Activated effector memory CD4-positive, alpha-beta T cell treated with Interleukin-2 at 50 U/mL for 16 hours (primary cell): ENCODE measurements at regions not wholly inside any gene's neighbourhood (a gene's known extent, or its start where the extent isn't known, plus 50 kb on each side); places are given as distances from the start of the nearest gene placed in this dataset.
"Not testable (repeated sequence)": the region's sequence is repeated elsewhere in the genome, so short reads cannot be mapped to it uniquely, and the experiment has no call there.

ENCODE experiments used
- DNase-seq: peaks from one replicate; pipeline ENCODE4 v3.0.0-alpha.2; 2020

DNA sequence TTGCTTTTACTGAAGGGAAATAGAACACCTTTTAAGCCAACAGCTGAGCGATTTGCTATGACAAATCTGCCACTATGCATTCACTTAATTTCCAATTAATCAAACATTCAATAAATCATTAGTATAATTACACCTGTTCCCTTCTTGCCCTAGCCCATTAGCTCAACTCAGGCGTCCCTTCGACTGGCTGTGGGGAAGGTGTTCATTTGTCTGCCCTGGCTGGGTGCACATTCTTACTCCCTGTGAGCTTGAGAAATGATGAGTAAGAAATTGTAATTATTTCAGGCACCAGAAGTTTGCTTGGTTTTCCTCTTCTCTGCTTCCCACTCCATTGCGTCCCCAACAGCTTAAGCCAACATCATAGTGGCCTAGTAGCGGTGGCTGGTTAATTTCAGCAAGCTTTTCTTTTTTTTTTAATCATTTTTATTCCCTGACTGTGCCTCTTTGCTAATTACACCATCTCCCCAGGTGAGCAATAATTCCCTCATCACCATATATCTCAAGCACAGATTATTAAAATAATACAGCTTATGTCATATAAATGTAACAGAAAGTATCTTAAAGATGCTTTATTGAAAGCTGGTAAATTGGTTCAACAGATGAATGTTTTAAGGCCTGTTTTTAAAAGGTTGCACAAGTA is 623.9 kb upstream of the RBFOX1 start:
- DNase-seq: no peak

DNA sequence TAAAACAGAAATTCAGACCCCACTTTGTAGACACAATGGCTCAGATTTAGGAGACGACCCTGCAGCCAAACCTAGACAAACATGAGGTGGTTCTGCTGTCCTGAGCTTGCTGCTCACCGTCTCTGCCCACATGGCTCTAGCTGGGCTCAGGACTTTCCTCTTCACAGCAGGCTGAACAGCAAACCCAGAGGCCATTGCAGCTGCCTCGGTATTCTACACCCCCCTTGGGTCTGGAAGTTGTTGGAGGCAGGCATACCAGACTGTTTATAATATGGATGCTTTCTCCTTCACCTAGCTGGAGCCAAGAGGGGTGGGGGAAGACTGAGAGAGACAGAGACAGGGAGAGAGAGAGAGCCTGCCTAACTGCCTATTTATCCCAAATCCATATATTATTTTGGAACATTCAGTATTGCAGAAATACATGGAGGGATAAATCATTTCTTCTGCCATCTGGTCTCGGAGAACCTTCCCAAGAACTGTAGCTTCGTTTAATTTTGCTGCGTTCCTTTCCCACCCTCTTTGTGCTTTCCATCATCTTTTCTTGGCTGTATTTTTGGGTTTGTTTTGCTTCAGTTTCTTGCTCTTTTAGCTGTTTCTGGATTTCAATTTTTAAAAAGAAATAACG is 628.2 kb upstream of the RBFOX1 start:
- no peak for DNase-seq

DNA sequence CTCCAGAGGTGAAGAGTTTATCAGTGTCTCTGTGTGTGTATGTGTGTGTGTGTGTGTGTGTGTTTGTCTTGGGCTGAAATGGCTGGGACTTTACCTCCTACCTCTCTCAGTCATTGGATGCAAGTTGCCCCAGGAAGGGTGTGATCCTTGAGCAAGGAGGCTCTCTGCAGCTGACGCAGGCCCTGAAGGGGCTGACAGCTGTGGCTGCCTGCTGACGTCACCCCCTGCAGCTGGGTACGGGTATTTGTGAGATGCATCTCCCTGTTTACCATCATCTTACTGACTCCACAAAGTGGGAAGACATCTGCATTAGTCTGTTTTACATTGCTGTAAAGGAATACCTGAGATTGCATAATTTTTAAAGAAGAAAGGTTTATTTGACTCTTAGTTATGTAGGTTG is 631.5 kb upstream of the RBFOX1 start:
- no peak for DNase-seq

DNA sequence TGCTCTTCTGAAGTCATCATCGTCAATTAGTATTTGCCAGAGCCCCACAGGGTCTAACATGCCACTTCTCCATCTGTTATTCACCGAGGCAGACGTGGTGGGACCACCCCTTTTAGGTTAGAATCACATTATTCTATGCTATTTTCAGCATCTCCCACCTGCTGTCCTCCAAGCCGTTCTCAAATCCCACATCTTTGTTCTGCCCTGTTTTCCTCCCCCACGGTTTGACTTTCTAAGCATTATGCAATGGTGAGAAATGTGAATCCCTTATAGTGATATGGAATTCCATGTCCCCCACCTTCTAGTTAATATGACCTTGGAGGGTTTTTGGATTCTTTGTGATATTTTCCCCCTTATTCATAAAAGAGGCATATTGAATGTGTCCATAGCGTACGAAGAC is 634.1 kb upstream of the RBFOX1 start:
- no peak for DNase-seq

DNA sequence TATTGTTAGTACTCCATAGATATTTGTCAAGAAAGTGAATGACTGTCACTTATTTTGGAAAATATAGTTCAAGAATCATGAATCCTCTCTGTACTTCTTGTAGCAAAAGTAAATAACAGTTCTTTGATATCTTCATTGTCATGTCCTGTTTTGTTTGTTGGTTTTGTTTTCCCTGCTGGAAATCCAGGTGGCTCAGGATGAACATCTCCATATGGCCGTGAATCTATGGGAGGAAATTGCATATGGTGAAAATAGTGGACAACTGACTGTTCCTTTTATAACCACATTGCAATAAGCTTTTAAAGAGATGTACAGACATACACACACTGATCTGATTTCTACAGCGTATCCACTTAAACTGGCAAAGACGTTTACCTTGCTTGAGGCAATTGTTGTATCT is 637.0 kb upstream of the RBFOX1 start:
- DNase-seq: no peak

DNA sequence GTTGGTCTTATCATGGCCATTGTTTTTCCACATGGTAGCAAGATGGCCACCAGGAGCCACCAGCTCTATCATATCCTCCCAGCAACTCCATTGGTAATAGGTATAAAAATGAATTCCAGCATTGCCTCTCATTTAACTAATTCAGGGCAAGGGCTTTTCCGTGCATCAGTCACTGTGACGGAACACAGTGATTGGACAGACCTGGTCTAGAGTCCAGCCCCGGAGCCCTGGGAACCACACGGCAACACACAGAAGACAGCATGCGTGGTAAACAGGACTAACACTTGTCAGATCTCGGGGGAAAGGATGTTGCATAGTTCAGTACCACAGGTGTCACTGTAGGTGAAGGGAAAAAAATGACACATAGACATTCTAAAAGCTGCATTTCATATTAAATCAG is 638.0 kb upstream of the RBFOX1 start:
- DNase-seq: no peak

DNA sequence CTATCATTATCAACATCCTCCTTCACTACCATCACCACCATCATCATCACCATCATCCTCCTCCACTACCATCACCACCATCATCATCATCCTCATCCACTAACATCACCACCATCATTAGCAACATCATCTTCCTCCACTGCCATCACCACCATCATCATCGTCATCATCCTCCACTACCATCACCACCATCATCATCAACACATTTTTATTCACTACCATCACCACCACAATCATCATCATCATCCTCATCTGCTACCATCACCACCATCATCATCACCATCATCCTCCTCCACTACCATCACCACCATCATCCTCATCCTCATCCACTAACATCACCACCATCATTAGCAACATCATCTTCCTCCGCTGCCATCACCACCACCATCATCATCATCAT is 639.2 kb upstream of the RBFOX1 start:
- DNase-seq: not testable (repeated sequence)

DNA sequence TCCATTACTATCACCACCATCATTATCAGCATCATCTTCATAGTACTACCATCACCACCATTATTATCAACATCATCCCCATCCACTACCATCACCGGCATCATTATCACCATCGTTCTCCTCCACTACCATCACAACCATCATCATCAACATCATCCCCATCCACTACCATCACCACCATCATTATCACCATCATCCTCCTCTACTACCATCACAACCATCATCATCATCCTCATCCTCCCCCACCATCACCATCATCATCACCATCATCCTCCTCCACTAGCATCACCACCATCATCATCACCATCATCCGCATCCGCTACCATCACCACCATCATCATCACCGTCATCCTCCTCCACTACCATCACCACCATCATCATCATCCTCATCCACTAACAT is 639.8 kb upstream of the RBFOX1 start:
- DNase-seq: no peak

DNA sequence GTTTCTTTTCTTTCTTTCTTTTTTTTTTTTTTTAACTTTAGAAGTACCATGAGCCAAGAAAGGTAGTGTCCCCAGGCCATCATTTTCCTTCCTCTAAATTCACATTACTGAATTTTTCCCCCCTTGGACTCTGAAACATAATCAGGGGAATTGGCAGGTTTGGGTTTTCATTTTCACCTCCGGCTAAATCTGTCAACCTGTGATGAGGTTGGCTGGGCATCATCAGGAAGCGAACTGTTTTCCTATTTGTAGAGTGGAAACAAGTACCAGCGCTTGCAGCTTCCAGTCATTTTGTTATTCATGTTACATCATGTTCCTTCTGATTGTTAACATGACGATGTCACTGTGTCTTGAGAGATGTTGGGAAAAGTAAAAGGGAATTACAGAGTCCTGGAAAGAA is 641.9 kb upstream of the RBFOX1 start:
- no peak for DNase-seq

DNA sequence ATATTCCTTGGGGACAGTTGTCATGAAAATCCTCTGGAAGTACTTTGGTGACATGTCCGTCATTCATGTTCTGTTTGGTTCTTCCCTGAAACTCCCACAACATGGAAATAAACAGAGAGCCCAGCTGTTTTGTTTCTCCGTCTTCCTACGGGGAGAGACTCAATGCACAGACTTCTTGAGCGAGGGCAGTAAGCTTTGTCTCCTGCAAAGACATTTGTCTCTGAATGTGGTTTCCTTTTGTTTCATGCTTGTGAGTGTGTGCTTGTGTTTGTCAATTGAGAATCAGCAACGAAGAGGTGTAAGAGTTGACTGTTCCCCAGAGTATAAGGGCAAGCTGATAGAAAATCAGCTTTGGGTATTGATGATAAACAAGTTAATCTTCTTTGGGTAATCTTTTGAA is 643.0 kb upstream of the RBFOX1 start:
- DNase-seq: no peak

DNA sequence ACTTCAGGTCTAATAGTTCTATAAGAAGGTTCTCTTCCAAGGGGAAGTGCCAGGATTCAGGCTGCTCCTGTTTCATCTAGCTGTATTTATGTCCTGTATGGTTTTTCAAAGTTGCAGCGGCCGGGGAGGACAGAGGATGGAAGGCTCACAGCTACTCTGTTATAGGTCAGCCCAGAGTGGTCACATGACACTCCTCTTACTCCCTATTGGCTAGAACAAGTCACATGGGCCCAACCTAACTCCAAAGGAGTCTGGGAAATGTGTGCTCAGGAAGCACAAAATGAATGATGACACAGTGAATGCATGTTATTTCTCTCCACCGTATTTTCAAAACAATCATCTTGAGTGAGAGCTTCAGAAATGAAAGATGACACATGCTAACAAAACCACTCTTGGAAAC is 645.1 kb upstream of the RBFOX1 start:
- DNase-seq: no peak

DNA sequence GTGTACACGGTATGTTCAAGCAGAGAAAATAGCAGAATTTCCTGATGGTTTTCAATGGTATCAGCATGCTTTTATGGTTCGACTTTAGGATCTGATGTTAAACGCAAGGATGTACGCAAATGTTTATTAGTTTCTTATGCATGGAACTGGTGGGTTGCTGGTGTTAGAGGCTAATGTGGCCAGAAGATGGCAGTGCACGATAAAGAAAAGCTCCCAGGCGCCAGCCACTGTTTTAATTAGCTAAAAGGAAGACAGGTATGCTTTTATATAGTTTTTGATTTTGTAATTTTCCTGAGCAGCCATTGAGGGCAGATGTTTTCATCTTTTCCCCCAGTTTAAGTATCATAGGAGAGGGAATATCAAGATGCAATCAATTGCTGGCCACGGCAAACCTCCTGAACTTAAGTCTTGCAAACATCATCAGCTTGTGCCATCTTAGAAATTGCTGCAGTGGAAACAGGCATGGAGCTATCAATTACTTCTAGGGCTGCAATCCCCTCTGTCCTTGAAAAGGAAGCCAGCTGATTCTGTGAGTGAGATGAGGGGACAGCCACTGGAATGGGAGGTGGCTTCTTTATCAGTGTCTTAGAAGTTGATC is 648.5 kb upstream of the RBFOX1 start:
- DNase-seq: no peak

DNA sequence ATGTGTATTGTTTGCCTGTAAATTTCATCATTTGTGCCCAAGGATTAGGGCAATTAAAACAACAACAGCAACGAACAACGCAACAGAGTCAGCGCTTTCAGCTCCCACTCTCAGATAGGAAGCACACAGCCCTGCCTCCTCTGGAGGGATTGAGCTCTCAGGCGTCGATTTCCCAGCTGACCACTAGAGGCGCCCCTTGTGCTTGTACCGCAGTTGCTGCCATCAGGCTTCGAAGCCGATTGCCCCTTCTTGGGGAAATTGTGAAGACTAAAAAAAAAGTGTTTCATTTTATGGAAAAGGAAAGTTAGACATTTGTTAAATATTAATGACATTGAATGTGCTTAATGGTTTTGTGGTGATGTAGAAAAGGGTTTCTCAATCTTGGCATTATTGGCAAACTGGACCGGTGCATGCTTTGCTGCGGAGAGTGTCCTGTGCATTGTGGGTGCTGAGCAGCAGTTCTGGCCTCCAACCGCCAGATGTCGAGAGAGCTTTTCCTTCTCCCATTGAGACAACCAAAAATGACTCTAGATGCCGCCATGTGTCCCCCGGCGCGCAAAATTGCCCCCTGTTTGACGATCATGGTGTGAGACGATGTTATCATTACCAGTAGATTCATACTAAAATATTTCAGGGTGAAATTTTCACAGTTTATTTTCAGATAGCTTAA is 650.4 kb upstream of the RBFOX1 start:
- DNase-seq: no peak

DNA sequence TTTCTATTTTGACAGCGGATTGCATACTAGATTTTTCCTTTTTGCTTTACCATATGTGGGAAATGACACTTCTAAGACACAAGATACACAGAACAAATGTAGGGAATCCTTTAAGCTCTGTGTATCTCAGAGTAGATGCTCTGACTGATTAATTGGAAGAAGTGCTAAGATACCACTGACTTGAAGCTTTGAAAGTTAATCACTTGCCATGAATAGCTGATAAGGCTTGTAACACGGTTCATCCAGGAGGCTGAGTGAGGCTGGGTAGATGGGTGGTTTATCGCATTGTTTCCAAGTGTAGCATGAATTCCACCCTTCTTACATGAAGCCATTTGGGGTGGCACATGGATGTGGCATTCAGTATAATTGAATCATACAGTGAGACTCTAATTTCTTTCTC is 654.1 kb upstream of the RBFOX1 start:
- DNase-seq: no peak

DNA sequence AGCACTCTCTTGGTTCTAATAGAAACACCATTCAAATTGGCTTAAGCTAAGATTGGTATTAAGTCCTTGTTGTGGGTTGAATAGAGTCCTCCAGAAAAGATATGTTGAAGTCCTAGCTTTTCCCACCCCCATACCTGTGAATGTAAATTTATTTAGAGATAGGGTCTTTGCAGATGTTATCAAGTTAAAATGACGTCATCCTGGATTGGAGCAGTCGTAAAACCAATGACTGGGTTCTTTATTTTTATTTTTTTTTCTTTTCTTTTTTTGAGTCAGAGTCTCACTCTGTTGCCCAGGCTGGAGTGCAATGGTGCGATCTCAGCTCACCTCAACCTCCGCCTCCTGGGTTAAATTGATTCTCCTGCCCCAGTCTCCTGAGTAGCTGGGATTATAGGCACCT is 658.6 kb upstream of the RBFOX1 start:
- DNase-seq: no peak

DNA sequence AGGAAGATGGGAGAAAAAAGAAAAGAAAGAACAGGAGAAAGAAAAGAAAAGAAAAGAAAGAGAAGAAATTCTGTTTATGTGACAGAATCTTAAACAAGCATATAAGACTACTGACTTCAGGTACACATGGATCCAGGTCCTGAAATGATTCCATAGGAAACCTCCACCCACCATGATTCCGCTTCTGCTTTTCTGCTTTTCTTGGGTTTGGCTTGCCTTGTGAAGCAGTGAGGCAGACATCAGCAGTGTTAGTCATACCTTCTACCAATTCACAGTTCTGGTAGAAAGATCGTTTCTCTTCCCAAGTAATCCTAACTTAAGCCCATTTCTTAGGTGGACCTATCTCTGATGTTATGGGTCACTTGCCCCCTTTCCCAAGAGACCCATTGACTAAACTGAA is 660.1 kb upstream of the RBFOX1 start:
- no peak for DNase-seq

DNA sequence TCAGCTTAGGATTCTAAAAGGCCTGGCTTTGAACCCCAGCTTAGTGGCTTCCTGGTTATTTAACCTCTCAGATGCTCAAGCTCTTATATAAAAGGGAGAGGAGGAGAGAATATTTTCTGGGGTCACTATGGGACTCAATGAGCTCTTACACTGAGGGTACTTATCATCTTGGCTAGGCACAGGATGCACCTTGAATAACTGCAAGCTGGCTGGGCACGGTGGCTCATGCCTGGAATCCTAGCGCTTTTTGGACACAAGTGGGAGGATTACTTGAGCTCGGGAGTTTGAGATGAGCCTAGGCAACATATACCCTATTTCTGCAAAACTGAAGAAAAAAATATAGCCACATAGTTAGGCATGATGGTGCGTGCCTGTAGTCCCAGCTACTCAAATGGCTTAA is 665.3 kb upstream of the RBFOX1 start:
- DNase-seq: no peak

DNA sequence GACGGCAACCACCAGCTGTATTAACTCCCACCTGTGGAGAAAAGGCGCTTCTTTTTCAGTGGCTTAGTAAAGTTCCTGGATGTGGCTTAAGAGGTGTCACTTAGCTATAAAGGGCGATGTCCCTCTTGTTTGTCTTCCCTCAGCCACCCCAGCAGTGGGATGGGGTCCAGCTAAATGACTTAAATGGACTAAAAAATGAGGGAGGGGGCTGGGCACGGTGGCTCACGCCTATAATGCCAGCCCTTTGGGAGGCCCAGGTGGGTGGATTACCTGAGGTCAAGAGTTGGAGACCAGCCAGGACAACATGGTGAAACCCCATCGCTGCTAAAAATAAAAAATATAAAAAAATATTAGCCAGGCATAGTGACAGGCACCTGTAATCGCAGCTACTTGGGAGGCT is 667.5 kb upstream of the RBFOX1 start:
- no peak for DNase-seq

DNA sequence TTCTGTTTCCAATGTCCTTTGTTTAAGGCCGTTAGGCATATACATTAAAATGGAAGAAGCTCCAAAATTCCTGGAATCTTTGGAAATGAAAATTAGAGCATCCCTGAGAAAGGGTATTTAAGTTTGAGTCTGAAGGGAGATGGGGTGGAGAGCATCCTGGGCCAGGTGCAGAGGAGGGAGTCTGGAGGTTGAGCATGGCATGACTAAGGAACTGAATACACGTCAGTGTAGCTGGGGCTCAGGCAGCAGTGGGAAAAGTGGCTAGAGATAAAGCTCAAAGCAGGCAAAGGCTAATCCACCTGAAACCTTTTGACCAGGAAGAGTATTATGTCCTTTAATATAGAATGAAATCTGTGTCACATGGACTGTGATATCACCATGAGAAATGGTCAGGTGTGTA is 669.0 kb upstream of the RBFOX1 start:
- no peak for DNase-seq

DNA sequence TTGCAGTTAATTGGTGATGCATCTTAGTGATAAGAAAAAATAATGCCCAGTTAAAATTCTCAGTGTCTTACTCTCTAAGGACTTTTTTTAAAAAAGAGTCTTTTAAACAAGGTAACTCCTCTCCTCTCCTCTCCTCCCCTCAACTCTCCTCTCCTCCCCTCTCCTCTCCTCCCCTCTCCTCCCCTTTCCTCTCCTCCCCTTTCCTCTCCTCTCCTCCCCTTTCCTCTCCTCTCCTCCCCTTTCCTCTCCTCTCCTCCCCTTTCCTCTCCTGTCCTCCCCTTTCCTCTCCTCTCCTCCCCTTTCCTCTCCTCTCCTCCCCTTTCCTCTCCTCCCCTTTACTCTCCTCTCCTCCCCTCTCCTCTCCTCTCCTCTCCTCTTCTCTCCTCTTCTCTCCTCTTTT is 675.9 kb upstream of the RBFOX1 start:
- no peak for DNase-seq

DNA sequence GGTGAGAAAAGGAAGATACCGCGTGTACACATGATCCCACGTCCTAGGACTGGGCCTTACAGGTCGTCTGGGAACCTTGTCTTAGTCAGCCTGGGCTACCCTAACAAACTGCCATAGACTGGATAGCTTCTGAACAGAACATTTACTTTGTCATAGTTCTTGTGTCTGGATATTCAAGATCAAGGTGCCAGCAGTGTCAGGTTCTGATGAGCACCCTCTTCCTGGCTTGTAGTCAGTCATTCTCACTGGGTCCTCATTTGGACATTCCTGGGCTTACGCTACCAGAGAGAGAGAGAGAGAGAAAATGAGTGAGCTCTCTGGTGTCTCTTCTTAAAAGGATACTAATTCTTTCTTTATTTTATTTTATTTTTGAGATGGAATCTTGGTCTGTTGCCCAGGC is 685.8 kb upstream of the RBFOX1 start:
- DNase-seq: no peak

DNA sequence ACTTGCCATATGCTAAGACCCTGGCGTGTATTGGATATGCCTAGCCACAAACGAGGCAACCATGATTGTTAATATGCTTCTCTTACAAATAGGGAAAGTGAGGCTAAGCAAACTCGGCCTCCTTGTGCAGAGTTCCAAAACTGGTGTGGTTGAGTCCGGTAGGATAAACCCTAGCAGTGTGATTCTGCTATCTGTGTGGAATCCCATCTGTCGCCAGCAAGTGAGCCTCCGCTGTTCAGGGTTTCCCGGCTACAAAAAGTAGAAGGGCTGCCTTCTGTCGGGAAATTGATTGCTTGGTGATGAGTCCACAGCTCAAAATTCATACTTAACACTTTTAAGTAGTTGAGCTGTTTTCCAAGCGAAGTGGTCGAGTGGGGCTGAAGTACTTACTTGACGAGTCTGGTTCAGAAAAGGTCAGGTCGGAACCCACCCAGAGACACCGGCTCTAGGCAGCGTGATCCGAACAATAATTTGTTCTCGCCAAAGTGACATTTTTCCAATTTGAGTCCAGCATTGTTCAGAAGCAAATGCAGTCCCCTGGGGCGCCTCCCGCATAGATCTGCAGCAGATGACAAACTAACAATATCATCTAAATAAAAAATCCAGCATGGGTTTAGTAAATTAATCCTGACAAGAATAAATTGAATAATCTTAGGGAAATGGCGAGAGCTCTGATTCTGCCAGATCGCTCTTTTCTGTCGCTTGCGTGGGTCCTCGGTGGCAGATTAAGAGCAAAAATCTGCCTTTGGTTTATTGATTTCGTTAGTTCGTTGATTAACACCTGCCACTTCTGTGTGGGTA is 686.7 kb upstream of the RBFOX1 start:
- DNase-seq: no peak

DNA sequence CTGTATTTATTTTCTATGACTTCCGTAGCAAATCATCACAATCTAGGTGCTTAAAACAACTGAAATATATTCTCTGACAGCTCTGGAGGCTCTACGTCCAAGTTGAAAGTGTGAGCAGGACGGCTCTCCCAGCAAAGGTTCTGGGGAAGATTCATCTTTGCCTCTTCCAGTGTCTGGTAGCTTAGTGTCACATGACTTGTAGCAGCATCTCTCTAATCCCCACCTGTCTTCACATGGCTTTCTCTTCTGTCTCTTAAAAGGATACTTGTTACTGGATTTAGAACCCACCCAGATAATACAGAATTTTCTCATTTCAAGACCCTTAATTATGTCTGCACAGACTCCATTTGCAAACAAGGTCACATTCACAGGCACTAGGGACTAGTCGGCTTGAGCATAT is 687.7 kb upstream of the RBFOX1 start:
- no peak for DNase-seq
